Hematopoietic multipotent progenitor cell treated with erythropoietin and hydrocortisone succinate and interleukin-3 and kit ligand, for 6 days (in vitro differentiated cells): ENCODE measurements at regions not wholly inside any gene's neighbourhood (a gene's known extent, or its start where the extent isn't known, plus 50 kb on each side); places are given as distances from the start of the nearest gene placed in this dataset.
"Not testable (repeated sequence)": the region's sequence is repeated elsewhere in the genome, so short reads cannot be mapped to it uniquely, and the experiment has no call there.

ENCODE experiments used
- DNase-seq: peaks from one replicate; pipeline ENCODE4 v3.0.0-alpha.2; 2015

DNA sequence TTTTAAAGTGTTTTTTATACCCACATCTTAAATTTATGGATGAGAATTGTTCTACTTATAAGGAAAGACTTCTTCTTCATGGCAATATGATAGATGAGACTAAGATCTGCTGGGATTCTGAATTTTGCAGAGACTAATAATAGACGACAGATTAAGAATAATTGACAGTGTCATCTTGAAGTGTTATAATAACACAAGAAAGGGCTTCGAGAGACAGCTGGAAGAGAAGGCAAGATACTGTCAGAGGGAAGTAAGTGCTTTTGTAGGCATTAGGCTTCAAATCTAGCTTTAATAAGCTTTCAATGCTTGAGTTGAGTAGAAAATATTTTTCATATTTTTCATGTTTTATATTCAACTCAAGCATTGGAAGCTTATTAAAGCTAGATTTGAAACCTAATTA is 797.6 kb upstream of the PABPC4L start:
- no peak for DNase-seq

DNA sequence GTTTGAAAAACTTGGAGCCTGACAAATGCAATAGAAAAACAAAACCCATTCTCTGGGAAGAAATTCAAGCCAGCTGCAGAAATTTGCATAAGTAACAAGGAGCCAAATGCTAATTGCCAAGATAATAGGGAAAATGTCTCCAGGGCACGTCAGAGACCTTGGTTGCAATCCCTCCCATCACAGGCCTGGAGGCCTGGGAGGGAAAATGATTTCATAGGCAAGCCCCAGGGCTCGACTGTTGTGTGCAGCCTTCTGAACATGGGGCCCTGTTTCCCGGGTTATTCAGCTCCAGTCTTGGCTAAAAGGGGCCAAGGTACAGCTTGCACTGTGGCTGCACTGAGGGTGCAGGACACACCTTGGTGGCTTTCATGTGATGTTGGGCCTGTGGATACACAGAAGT is 760.4 kb upstream of the PABPC4L start:
- DNase-seq, result no peak

DNA sequence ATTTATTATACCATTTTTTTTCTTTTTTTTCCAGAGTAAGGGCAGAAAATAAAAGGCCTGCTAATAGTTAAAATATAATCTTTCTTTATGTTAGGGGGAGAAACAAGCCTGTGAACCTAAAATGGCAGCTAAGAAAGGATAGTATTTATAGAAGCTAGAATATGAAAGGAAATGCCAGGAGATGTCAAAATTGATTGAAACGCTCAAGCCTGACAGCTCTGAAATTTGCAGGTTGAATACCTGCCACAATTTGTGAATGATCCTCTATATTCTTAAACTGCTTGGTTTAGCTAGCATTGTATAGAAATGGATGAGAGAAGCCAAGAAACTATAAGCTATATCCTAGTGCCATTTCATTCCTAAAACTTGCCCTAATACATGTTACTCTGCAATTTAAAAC is 757.3 kb upstream of the PABPC4L start:
- no peak for DNase-seq

DNA sequence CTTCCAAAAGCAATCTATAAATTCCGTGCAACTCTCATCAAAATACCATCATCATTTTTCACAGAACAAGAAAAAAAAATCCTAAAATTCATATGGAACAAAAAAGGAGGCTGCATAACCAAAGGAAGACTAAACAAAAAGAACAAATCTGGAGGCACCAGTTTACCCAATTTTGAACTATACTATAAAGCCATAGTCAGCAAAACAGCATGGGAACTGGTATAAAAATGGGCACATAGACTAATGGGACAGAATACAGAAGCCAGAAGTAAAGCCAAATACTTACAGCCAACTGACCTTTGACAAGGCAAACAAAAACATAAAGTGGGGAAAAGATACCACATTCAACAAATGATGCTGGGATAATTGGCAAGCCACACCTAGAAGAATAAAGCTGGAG is 753.5 kb upstream of the PABPC4L start:
- no peak for DNase-seq

DNA sequence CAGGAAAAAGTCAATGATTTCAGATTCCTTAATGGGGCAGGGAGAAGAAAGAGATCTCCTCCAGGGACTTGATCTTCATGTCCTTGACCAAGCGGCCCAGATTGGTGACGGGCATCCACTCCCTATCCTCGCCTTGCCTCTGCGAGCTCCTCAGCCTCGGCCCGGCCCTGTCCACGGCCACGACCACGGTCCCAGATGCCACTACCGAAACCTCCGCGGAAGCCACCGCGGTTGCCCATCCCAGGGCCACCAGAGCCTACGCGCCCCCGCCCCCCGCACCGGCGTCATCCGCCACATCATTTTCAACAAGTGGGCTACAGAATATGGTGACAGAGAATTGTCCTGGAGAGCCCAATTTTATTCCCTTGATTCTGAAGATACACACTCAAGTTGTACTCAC is 751.2 kb upstream of the PABPC4L start:
- no peak for DNase-seq

DNA sequence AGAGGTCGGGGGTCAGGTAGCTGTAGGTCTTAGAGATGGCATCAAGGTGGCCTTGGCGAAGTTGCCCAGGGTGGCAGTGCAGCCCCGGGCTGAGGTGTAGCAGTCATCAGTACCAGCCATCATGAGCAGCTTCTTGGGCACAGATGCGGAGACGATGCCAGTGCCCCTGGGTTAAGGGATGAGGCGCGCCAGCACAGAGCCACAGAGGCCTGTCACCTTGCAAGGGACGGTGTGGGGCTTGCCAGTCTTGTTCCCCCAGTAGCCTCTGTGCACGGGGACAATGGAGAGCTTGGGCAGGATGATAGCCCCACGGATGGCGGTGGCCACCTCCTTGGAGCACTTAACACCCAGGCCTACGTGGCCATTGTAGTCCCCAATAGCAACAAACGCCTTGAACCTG is 750.7 kb upstream of the PABPC4L start:
- DNase-seq, result no peak

DNA sequence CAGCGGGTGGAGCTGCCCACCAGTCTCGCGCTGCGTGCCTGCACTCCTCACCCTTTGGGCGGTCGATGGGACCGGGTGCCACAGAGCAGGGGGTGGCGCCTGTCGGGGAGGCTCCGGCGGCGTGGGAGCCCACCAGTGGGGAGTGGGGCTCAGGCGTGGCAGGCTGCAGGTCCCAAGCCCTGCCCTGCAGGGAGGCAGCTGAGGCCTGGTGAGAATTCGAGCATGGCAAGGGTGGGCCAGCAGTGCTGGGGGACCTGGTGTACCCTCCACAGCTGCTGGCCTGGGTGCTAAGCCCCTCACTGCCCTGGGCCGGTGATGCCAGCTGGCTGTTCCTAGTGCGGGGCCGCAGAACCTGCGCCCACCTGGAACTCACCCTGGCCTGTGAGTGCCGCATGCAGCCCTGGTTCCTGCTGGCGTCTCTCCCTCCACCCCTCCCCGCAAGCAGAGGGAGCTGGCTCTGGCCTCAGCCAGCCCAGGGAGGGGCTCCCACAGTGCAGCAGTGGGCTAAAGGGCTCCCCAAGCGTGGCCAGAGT is 746.6 kb upstream of the PABPC4L start:
- DNase-seq, result no peak

DNA sequence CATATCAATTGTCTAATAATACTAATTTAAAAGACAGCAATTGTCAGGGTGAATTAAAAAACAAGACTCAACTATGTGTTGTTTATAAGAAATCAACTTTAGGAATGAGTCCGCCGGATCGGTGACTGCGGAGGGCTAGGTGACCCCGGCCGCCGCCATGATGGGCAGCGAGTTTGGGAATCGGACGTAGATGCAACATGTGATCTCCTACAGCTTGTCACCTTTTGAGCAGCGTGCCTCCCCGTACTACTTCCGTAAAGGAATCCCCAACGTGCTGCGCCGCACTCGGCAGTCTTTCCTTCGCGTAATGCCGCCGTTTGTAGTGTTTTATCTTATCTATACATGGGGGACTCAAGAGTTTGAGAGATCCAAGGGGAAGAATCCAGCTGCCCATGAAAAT is 742.5 kb upstream of the PABPC4L start:
- DNase-seq, result no peak

DNA sequence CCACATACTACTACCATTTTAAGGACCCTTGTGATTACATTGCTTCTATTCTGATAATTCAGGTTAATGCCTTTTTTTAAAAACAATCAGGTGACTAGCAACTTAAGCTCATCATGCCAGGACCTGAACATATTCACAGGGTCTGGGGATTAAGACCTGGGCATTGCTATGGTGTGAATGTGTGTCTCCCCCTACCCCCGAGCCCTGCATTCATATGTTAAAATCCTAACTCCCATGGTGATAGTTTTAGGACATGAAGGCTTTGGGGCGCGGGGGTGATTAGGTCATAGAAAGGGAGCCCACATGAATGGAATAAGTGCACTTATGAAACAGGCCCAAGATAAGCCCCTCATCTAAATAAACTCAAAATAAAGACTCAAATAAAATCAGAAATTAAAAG is 734.4 kb upstream of the PABPC4L start:
- no peak for DNase-seq

DNA sequence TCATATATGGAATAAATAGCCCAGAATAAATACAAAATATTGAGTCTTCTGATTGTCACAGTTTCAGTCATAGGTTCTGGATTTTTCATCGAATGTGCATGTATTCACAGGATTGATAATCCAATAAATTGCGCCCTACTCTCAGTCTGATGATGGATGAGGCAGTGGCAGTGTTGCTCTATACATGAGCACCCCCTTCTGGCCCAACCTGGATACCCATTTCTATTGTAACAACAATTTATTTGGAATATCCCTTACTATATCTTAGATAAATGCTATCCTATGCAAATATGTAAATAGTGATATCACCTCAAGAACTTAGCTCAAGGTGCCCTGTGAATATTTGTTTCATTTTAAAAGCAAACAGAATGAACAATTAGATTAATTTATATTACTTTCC is 733.7 kb upstream of the PABPC4L start:
- peak; percentile 35 for DNase-seq

DNA sequence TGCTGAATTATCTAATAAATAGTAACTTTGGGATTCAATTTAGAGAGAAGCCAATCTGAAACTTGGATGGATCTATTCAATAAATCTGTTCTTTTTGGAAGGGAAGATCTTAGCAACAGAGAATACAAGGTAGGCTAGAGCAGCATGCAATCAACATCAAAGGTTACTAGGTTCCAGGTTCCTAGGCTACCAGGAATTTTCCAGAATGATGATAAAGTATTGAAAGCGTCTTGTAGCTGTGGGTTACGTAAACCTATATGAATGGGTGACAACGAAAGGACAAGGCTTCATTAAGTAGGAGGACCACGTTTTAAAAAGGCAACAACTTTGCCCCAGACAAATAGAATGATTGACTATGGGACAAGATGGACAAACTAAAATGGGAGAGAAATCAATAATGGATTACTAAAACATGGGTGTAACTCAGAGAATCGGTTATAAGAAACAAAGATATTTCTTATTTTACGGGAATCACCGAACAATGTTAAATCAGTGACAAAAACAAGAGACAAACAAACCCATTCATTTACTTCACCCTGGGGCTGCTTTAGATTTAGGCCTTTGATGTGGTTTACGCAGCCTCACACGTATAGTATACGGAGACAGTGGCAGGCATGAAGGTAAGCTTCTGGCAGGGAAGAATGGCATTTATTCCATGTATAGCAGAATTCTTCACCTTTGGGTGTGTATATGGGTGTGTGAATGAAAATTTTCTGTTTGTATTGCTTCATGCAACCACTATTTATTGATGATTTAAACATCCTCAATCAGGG is 732.6 kb upstream of the PABPC4L start:
- DNase-seq, result no peak

DNA sequence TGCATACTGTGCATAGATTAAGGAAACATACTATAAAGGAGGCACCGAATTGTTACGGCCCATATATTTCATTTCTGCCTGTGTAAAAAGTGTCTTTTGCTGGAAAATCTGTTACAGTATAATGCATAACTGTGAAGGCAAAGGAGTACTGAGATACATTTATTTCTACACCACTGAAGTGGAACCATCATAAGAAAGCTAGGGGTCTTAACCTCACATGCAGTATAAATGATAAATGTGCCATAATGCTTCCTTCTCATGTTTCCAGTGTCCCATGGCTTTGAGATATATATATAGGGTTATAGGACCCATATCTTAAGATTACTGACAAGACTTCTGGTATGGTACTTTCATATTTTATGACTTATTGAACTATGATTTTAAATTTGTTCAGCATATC is 713.8 kb upstream of the PABPC4L start:
- DNase-seq, result no peak

DNA sequence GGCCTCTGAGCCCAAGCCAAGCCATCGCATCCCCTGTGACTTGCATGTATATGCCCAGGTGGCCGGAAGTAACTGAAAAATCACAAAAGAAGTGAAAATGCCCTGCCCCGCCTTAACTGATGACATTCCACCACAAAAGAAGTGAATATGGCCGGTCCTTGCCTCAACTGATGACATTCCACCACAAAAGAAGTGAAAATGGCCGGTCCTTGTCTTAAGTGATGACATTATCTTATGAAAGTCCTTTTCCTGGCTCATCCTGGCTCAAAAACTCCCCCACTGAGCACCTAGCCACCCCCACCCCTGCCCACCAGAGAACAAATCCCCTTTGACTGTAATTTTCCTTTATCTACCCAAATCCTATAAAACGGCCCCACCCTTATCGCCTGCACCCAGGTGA is 712.7 kb upstream of the PABPC4L start:
- not testable (repeated sequence) for DNase-seq

DNA sequence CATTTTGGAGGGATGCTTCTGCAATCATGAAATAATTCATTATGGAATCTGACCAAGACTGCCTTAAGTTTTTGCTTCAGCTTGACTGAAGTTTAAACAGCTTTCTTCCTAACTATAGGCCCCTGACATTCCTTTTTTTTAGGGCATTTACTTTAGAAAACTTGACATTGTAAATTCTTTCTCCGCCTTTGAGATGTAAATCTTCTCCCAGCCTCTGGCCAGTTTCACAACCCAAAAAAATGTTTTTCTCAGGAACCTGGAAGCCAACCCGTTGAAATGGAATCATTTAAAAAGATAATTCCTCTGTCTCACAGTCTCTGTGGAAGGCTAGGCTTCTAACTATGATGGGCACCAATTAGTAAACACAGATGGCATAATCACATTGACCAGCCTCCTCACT is 710.4 kb upstream of the PABPC4L start:
- DNase-seq, result no peak

DNA sequence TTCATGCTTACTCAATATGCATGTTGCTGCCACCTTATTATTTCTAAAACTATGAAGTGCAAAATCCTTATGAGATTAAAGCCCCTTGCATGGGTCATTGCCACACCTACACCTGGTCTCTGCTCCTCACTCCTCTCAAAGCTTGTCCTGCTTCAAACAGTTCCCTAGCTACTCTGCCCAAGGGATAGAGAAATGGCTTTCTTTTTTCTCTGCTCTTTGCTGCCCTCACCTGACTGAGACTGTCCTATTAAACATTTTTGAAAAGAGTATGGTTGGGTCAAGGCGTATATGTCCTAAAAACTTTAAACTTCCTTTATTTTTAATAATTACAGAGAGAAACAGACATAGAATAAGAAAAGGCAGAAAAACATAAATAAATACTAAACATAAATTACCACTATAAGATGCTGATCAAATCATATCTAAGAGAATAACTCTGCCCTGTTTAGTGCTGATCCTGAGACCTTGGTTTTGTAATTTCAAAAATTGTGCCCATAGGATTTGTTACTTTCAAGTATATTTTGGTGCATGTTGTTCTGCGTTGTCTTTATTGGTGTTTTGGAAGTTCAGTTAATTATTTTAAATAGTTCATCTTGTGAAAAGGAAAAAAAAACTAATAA is 704.9 kb upstream of the PABPC4L start:
- DNase-seq, result no peak

DNA sequence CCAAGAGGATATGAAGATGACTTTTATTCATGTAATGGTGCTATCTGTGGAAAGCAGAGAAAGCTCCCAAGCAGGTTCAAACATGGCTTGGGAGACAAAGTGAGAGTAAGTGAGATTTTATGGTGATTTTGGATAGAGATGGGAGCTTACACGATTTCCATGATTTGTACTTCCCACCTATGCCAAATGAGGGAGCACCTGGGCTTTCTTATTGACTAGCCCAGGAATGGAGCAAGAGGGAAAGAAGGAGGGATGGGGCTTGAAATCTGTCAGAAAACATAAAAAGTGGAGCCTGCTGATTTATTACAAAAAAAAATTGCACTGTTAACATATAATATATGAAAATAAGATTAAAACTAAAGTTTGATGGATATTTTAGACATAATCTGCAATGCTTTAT is 703.5 kb upstream of the PABPC4L start:
- no peak for DNase-seq

DNA sequence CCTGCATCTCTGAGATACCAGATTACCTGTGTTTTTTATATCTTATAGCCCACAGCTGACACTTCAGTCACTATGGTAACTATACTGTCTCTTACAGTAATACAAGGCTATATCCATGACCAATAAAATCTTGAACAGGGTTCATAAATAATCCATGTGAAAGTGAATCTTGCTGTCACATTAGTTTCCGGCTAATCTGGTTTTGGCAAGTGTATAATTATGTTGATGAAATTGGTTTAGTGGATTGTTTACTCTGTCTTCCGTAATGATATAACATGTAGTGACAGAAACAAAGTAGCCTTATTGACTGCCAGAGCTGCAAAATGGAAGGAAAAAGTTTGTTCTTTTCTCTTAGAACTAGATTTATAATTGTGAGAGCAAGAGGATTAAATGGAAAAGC is 686.6 kb upstream of the PABPC4L start:
- no peak for DNase-seq

DNA sequence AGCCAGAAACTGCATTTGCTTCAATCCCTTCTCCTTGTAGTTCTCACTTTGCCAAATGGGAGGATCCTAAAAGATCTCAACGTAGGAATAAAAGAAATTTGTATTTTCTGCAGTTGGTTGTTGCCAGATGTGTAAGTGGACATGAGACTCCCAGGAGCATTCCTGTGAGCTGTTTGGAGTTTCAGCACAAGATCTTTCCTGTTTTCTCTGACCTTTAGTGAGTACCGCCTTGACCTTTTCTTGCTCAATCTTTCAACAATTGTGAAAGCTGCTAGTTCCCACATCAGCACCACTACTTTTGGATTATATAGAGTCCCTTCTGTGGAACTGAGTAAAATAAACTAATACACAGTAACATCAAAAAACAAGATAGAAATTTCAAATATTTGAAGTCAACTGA is 683.8 kb upstream of the PABPC4L start:
- DNase-seq, result no peak

DNA sequence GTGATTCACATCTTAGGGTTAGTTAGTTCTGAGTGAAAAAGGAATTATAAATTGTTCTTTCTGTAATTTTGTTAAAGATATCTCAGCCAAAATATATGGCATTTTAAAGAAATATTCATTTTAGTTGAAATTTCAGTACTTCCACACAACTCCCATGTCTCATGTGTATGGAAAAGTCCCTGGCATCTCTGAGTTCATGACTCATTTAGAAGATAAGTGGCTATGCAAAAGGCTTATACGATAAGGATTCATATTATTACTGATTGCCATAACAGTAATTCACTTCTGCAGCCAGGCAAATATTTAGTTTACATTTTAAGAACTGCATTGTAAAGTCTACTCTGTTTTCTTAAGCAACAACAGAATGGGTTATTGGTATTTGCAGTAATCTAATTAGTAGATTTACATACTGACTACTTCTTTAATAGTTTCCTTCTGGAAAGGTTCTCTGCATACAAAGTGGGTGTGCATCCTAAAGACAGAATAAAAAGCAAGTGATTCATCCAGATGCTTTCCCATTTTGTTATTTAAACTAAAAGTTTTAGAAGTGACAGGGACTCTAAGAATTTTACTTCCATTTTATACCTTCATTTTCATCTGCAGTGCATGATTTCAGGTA is 682.4 kb upstream of the PABPC4L start:
- no peak for DNase-seq

DNA sequence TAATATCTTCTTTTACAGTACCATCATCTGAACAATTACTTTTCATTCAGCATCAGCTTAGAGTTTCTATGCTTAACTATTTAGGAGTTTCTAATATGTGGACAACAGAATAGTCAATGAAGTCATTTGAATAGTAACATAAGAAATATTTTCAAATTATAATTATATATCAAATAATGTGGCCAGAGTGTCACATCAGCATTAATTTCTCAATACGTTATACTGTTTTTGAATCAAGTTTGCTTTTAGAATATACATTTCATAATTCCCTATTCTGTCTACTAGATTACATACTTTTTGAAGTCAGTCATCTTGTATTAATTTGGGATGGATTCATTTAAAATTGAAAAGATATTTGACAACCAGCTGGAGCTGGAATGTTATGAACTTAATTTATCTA is 677.4 kb upstream of the PABPC4L start:
- no peak for DNase-seq

DNA sequence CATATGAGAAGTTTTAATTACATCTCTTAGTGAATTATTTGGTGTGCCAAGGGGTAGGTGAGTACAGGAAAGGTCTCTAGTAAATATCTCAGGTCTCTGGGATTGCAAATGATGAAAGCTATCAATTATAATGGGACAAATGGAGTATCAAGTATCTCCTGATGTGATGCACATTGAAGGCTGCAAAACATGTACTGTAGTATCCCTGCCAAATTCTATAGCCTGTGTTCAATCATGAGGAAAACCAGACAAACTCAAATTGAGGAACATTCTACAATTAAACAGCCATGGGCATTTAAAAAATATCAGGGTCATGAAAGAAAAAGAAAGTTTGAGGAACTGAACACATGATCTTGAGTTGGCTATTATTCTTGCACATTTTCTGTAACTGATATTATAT is 665.4 kb upstream of the PABPC4L start:
- no peak for DNase-seq

DNA sequence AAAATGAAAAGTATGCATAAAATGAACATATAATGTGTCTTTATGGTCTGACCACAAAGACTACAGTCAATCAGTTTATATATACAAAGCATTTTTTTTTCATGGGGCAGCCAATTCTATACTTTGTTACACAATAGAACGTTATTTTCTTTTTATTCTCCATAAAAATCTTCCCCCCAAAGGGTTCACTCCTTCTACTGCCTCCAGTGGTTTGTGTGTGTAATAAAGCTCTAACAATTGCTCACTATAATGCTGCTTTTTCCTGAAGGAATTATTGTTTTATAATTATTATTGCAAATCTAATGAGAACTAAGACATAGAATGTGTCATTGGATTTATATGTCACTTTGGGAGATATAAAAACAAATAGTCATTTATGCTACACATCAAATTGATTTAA is 664.1 kb upstream of the PABPC4L start:
- no peak for DNase-seq

DNA sequence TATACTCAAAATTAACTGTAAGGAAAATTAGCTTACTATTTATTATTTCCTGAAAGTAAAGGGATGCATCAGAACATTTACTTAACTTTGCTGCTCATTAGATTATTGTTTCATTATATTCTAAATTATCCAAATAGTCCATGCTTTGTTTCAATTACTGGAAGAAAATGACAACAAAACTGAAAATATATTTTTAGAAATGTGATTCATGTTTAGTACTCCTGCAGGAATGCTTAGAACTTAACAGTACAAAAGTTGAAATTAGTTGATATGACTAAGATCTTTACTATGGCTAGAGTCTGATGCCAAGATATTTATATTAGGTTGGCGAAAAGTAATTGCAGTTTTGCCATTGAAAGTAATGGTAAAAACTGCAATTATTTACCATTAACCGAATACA is 660.5 kb upstream of the PABPC4L start:
- DNase-seq, result no peak

DNA sequence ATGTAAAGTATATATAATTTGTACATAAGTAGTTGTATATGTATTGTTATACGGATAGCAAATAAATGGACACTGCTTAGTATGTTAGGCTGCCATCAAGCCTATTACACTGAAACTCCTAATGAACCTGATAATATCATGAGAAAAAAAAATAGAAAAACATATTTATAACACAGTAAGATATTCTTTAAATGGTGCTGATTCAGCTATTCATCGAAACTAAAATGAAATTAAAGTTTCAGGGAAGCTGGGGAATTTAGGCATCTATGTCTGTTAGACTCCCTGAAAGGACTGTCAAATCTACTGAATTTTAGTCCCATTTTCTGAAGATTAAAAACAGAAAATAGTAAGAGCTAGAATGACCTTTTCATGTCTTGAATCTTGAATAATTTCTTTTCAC is 647.1 kb upstream of the PABPC4L start:
- no peak for DNase-seq
